ENCODE measurements at regions not wholly inside any gene's neighbourhood (a gene's known extent, or its start where the extent isn't known, plus 50 kb on each side); places are given as distances from the start of the nearest gene placed in this dataset.

DNA sequence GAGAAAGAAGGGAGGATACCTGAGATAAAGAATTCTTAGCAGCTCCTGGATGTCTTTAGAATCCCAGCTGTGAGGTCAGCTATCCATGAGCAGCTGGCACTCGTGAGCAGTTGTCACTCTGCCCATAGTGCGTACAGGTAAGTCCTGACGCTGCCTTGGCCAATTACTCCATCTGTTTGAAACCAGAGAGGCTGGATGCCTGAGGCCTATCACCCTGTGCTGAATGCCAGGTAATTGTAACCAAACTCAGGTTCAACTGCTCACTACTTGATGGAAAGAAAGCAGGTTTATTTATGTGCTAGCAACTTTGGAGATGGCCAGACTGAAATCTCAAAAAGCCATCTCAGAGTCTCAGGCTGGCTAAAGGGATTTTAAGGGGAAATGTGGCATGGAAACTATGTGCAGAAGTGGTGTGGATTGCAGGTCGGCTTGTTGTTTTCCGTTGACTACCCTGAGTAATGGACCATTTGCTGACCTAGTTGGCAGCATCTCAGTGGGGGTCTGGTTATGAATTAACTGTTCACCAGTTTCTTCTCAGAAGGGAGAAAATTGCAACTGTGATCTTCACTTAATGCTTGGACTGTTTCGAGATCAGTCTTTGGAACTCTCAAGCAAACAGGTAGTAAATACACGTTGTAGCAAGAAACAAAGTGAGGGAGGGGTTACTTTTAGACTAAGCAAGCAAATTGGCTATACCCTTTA, 1614.0 kb upstream of the PCDH10 start:
- intact Hi-C loops (cut with DNase I): no loop called here
- H3K9ac ChIP-seq (ENCODE audit: low read length in 3 of 3): no peak overlapping the region
- FAIRE-seq (peak; percentile 8), DNase-seq (peak in 3 of 5 donors; percentile 26 to 48 (median 35))
- no peaks in the 10 kb centered on the region for H3K36me3 ChIP-seq (ENCODE audit: control insufficient read depth in 2 of 3, insufficient read depth in 3 of 3, low read length in 3 of 3)
- H3K4me1 ChIP-seq (ENCODE audit: control insufficient read depth in 2 of 3, insufficient read depth in 2 of 3, low read depth in 1 of 3, low read length in 3 of 3): peaks cover 0 to 2% (median 0%) of the 10 kb centered on the region in 3 donors
- peak overlapping the region in 1 of 2 donors; percentile 5 for H3K27ac ChIP-seq (ENCODE audit: low read depth in 2 of 2, low read length in 2 of 2)
- H3K4me3 ChIP-seq (ENCODE audit: low read length in 3 of 3): peak overlapping the region in 1 of 3 donors; percentile 12
- H3K27me3 ChIP-seq (ENCODE audit: control insufficient read depth, insufficient read depth, low read length): no peaks in the 10 kb centered on the region
- TF ChIP-seq, protein P1, sequence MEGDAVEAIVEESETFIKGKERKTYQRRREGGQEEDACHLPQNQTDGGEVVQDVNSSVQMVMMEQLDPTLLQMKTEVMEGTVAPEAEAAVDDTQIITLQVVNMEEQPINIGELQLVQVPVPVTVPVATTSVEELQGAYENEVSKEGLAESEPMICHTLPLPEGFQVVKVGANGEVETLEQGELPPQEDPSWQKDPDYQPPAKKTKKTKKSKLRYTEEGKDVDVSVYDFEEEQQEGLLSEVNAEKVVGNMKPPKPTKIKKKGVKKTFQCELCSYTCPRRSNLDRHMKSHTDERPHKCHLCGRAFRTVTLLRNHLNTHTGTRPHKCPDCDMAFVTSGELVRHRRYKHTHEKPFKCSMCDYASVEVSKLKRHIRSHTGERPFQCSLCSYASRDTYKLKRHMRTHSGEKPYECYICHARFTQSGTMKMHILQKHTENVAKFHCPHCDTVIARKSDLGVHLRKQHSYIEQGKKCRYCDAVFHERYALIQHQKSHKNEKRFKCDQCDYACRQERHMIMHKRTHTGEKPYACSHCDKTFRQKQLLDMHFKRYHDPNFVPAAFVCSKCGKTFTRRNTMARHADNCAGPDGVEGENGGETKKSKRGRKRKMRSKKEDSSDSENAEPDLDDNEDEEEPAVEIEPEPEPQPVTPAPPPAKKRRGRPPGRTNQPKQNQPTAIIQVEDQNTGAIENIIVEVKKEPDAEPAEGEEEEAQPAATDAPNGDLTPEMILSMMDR (IDR thresholded peaks at IDR 0.05; ENCODE audit: borderline replicate concordance, extremely low read depth, insufficient read depth): no peak
- H3K9me3 ChIP-seq (ENCODE audit: control insufficient read depth in 2 of 3, insufficient read depth in 1 of 3, low read length in 3 of 3): no peaks in the 10 kb centered on the region

DNA sequence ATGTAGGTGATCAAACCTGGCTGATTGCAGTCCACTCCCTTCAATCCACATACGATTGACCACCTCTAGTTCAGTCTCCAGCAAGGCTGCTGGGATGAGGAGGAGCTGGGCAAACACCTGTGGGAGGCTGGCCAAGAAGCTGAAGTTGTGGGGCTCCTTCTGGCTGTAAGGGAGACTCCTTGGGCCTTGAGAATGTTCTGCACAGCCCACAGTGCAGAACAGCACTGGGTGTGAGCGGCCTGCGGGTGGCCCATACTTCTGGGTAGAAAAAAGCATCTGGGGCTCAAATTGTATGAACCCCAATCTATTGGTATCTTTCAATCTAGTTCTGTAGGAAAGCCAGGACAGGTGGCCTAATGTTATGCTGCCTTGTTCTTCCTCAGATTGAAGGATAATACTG, 1608.8 kb upstream of the PCDH10 start:
- H3K4me3 ChIP-seq (ENCODE audit: low read length in 3 of 3): no peak overlapping the region

DNA sequence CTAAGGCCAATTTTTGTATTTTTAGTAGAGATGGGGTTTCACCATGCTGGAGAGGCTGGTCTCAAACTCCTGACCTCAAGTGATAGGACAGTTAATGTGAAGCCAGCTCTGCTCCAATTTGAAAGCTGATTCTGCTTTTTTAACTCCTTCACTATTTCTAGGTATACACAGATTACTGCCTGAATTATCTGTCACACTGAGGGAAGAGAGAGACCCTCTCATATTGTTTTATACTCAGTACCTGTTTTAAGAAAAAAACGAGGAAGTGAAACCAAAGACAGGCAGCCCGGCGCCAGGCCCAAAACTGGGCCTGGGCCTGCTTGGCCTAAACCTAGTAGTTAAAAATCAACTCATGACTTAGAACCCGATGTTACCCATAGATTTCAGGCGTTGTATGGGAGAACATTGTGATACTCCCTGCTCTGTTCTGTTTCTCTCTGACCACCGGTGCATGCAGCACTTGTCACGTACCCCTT, 1601.5 kb upstream of the PCDH10 start:
- H3K4me3 ChIP-seq (ENCODE audit: low read length in 3 of 3): no peak overlapping the region
- H3K4me1 ChIP-seq (ENCODE audit: control insufficient read depth in 2 of 3, insufficient read depth in 2 of 3, low read depth in 1 of 3, low read length in 3 of 3): no peaks in the 10 kb centered on the region
- H3K9ac ChIP-seq (ENCODE audit: low read length in 3 of 3): no peak overlapping the region
- DNase-seq (no peak), FAIRE-seq (no peak)
- no peaks in the 10 kb centered on the region for H3K27me3 ChIP-seq (ENCODE audit: control insufficient read depth, insufficient read depth, low read length)
- TF ChIP-seq, protein P1 (IDR thresholded peaks at IDR 0.05; ENCODE audit: borderline replicate concordance, extremely low read depth, insufficient read depth): no peak
- H3K36me3 ChIP-seq (ENCODE audit: control insufficient read depth in 2 of 3, insufficient read depth in 3 of 3, low read length in 3 of 3): no peaks in the 10 kb centered on the region
- intact Hi-C loops (cut with DNase I): no loop called here
- H3K27ac ChIP-seq (ENCODE audit: low read depth in 2 of 2, low read length in 2 of 2): no peak overlapping the region
- H3K9me3 ChIP-seq (ENCODE audit: control insufficient read depth in 2 of 3, insufficient read depth in 1 of 3, low read length in 3 of 3): no peaks in the 10 kb centered on the region

More for the DNA sequence above, 1608.8 kb upstream of the PCDH10 start:
- H3K9me3 ChIP-seq (ENCODE audit: control insufficient read depth in 2 of 3, insufficient read depth in 1 of 3, low read length in 3 of 3): no peaks in the 10 kb centered on the region
- FAIRE-seq: no peak
- TF ChIP-seq, protein P1 (IDR thresholded peaks at IDR 0.05; ENCODE audit: borderline replicate concordance, extremely low read depth, insufficient read depth): no peak
- H3K9ac ChIP-seq (ENCODE audit: low read length in 3 of 3): no peak overlapping the region
- H3K36me3 ChIP-seq (ENCODE audit: control insufficient read depth in 2 of 3, insufficient read depth in 3 of 3, low read length in 3 of 3): no peaks in the 10 kb centered on the region
- H3K27ac ChIP-seq (ENCODE audit: low read depth in 2 of 2, low read length in 2 of 2): no peak overlapping the region
- H3K4me1 ChIP-seq (ENCODE audit: control insufficient read depth in 2 of 3, insufficient read depth in 2 of 3, low read depth in 1 of 3, low read length in 3 of 3): no peaks in the 10 kb centered on the region
- no peak for DNase-seq
- no peaks in the 10 kb centered on the region for H3K27me3 ChIP-seq (ENCODE audit: control insufficient read depth, insufficient read depth, low read length)
- intact Hi-C loops (cut with DNase I): no loop called here

Data from kidney (tissue), 13 donors.